Astrocyte (in vitro differentiated cells and primary cell): ENCODE measurements at regions not wholly inside any gene's neighbourhood (a gene's known extent, or its start where the extent isn't known, plus 50 kb on each side); places are given as distances from the start of the nearest gene placed in this dataset.

ENCODE experiments used
- DNase-seq: peaks from one replicate; pipeline ENCODE4 v3.0.0-alpha.2; 2010; ENCODE audit warnings: low read depth
- FAIRE-seq: peaks from 2 replicates; lab custom pipeline; 2011; peaks lifted over from hg19 to GRCh38; lab: Jason Lieb, UNC
- H2AFZ ChIP-seq: 2 replicates; pipeline ENCODE4 v1.6.0; 2012; ENCODE audit warnings: low read depth, low read length, inconsistent platforms
- H3K27ac ChIP-seq: 2 replicates; pipeline ENCODE4 v1.5.1; 2011; ENCODE audit warnings: low read depth, low read length, inconsistent platforms
- H3K27me3 ChIP-seq: 2 replicates; pipeline ENCODE4 v1.6.0; 2011; ENCODE audit warnings: low read length, inconsistent platforms; ENCODE audit not compliant: insufficient read depth
- H3K36me3 ChIP-seq: 2 replicates; pipeline ENCODE4 v1.5.1; 2011; ENCODE audit warnings: low read length, inconsistent platforms; ENCODE audit not compliant: insufficient read depth
- H3K4me1 ChIP-seq: 2 replicates; pipeline ENCODE4 v1.5.1; 2011; ENCODE audit warnings: low read length, inconsistent platforms; ENCODE audit not compliant: insufficient read depth
- H3K4me2 ChIP-seq: 2 replicates; pipeline ENCODE4 v1.6.0; 2012; ENCODE audit warnings: low read length, inconsistent platforms
- H3K4me3 ChIP-seq: 2 replicates; pipeline ENCODE4 v1.5.1; 2011; ENCODE audit warnings: low read depth, mild to moderate bottlenecking, low read length, inconsistent platforms; ENCODE audit not compliant: insufficient read depth
- H3K79me2 ChIP-seq: 2 replicates; pipeline ENCODE4 v1.6.0; 2012; ENCODE audit warnings: mild to moderate bottlenecking, low read length, inconsistent platforms; ENCODE audit not compliant: insufficient read depth
- H3K9ac ChIP-seq: 2 replicates; pipeline ENCODE4 v1.6.0; 2012; ENCODE audit warnings: mild to moderate bottlenecking, low read length, inconsistent platforms
- H3K9me3 ChIP-seq: 2 replicates; pipeline ENCODE4 v1.5.1; 2012; ENCODE audit warnings: low read depth, mild to moderate bottlenecking, low read length, inconsistent platforms; ENCODE audit not compliant: insufficient read depth
- H4K20me1 ChIP-seq: 2 replicates; pipeline ENCODE4 v1.6.0; 2012; ENCODE audit warnings: low read length, inconsistent platforms; ENCODE audit not compliant: insufficient read depth
- H3K27ac Mint-ChIP-seq: one replicate; pipeline ENCODE4 v1.8.0; 2021; ENCODE audit warnings: mild to moderate bottlenecking, mixed read lengths; ENCODE audit not compliant: unreplicated experiment
- H3K27me3 Mint-ChIP-seq: one replicate; pipeline ENCODE4 v1.8.0; 2021; ENCODE audit warnings: low read depth, mixed read lengths; ENCODE audit not compliant: unreplicated experiment
- H3K36me3 Mint-ChIP-seq: one replicate; pipeline ENCODE4 v1.8.0; 2021; ENCODE audit warnings: low read depth, mixed read lengths; ENCODE audit not compliant: unreplicated experiment
- H3K4me1 Mint-ChIP-seq: one replicate; pipeline ENCODE4 v1.8.0; 2021; ENCODE audit warnings: low read depth, mixed read lengths; ENCODE audit not compliant: unreplicated experiment
- H3K4me3 Mint-ChIP-seq: one replicate; pipeline ENCODE4 v1.8.0; 2021; ENCODE audit warnings: mild to moderate bottlenecking, moderate library complexity, mixed read lengths; ENCODE audit not compliant: unreplicated experiment
- H3K9me3 Mint-ChIP-seq: one replicate; pipeline ENCODE4 v1.8.0; 2021; ENCODE audit warnings: mild to moderate bottlenecking, mixed read lengths; ENCODE audit not compliant: unreplicated experiment
- EZH2 ChIP-seq: IDR thresholded peaks from 2 replicates; pipeline ENCODE4 v1.6.1; 2012; ENCODE audit warnings: mild to moderate bottlenecking, low read length, inconsistent platforms; ENCODE audit not compliant: insufficient read depth
- TF ChIP-seq, protein P1 (sequence below): IDR thresholded peaks from 2 replicates; pipeline ENCODE4 v1.5.1; 2011; ENCODE audit warnings: low read depth, mild to moderate bottlenecking, inconsistent platforms, low read length, moderate library complexity; ENCODE audit not compliant: insufficient read depth

GRCh38 chr22:49573109-49573765 is 254.4 kb downstream of the BRD1 start:
- peaks cover 21% of the 10 kb centered on the region for H3K27me3 Mint-ChIP-seq
- H3K4me3 Mint-ChIP-seq, result no peak overlapping the region
- Histone ChIP-seq H2AFZ (no peak overlapping the region), H3K27ac (no peak overlapping the region), H3K27me3 (no peaks in the 10 kb centered on the region), H3K4me2 (no peak overlapping the region), H4K20me1 (no peaks in the 10 kb centered on the region), H3K36me3 (no peaks in the 10 kb centered on the region), H3K9ac (no peak overlapping the region), H3K4me1 (no peaks in the 10 kb centered on the region), H3K79me2 (no peaks in the 10 kb centered on the region), H3K9me3 (peaks cover 3% of the 10 kb centered on the region), H3K4me3 (no peak overlapping the region)
- H3K4me1 Mint-ChIP-seq, result no peaks in the 10 kb centered on the region
- no peak for TF ChIP-seq EZH2
- TF ChIP-seq, protein P1, sequence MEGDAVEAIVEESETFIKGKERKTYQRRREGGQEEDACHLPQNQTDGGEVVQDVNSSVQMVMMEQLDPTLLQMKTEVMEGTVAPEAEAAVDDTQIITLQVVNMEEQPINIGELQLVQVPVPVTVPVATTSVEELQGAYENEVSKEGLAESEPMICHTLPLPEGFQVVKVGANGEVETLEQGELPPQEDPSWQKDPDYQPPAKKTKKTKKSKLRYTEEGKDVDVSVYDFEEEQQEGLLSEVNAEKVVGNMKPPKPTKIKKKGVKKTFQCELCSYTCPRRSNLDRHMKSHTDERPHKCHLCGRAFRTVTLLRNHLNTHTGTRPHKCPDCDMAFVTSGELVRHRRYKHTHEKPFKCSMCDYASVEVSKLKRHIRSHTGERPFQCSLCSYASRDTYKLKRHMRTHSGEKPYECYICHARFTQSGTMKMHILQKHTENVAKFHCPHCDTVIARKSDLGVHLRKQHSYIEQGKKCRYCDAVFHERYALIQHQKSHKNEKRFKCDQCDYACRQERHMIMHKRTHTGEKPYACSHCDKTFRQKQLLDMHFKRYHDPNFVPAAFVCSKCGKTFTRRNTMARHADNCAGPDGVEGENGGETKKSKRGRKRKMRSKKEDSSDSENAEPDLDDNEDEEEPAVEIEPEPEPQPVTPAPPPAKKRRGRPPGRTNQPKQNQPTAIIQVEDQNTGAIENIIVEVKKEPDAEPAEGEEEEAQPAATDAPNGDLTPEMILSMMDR, result no peak
- H3K9me3 Mint-ChIP-seq, result peaks cover 1% of the 10 kb centered on the region
- DNase-seq (no peak), FAIRE-seq (no peak)
- H3K27ac Mint-ChIP-seq, result no peak overlapping the region
- no peaks in the 10 kb centered on the region for H3K36me3 Mint-ChIP-seq

GRCh38 chr22:49571326-49571725 is 256.3 kb downstream of the BRD1 start:
- no peaks in the 10 kb centered on the region for H3K9me3 Mint-ChIP-seq
- H3K79me2 ChIP-seq, result no peaks in the 10 kb centered on the region
- no peaks in the 10 kb centered on the region for H3K4me1 Mint-ChIP-seq
- peaks cover 10% of the 10 kb centered on the region for H3K27me3 Mint-ChIP-seq
- no peak overlapping the region for H3K9ac ChIP-seq
- H3K4me3 Mint-ChIP-seq, result no peak overlapping the region
- H3K27me3 ChIP-seq, result no peaks in the 10 kb centered on the region
- no peaks in the 10 kb centered on the region for H3K4me1 ChIP-seq
- H3K9me3 ChIP-seq, result no peaks in the 10 kb centered on the region
- H3K36me3 ChIP-seq, result no peaks in the 10 kb centered on the region
- H3K27ac Mint-ChIP-seq, result no peak overlapping the region
- no peak overlapping the region for H3K4me2 ChIP-seq
- H3K36me3 Mint-ChIP-seq, result no peaks in the 10 kb centered on the region
- DNase-seq (no peak), FAIRE-seq (no peak)
- no peak overlapping the region for H2AFZ ChIP-seq
- no peaks in the 10 kb centered on the region for H4K20me1 ChIP-seq
- TF ChIP-seq, protein P1, result no peak
- TF ChIP-seq EZH2, result no peak
- no peak overlapping the region for H3K4me3 ChIP-seq
- H3K27ac ChIP-seq, result no peak overlapping the region
